Cardiac fibroblast (primary cell): ENCODE measurements at regions not wholly inside any gene's neighbourhood (a gene's known extent, or its start where the extent isn't known, plus 50 kb on each side); places are given as distances from the start of the nearest gene placed in this dataset.

Experiments used
- DNase-seq, 2 donors: peaks; one replicate each; pipeline versions ENCODE4 v3.0.0 to v3.0.0-alpha.2; 2010; ENCODE audit warnings: low read depth in 2 of 2
- H3K4me3 ChIP-seq, 2 donors: replicated peaks in 1 of 2; 1 replicate in 1 of 2; 2 replicates in 1 of 2; pipeline ENCODE4 v1.5.1; 2011; ENCODE audit warnings: low read depth in 2 of 2, low read length in 2 of 2, mild to moderate bottlenecking in 2 of 2, moderate library complexity in 1 of 2
- TF ChIP-seq, protein P1 (sequence below): IDR thresholded peaks from one replicate; pipeline ENCODE4 v1.5.1; 2011; ENCODE audit warnings: low read depth, mild to moderate bottlenecking, low read length, inconsistent platforms

DNA sequence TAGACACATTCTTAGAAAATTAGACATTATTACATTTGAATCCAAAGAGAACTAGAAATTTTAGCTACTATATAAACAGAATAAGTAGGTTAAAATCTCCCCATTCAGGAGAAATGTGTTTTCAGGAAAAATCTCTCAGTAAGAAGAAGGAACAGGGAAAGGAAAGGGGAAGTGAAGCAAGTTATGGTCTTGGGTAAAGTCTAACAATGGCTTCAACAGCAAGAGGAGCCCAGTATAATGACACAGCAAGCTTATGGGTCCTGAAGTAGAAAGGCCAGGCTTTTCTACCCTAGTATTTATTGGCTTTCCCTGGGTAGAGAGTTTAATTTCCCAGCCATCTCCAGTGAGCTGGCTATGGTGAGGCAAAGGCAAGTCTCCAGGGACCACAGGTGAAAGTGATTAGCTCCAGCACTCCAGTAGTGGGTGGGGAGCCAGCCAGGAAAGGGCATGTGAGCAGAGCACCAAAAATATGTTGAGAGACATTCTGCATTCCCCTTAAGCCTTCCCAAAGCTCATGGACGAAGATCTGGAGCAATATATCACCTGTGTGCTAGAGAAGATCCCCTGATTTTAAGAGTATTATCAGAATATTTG lies 981.7 kb downstream of the NR2F1-AS1 start:
- DNase-seq = no peak
- H3K4me3 ChIP-seq = no peak overlapping the region
- TF ChIP-seq, protein P1, sequence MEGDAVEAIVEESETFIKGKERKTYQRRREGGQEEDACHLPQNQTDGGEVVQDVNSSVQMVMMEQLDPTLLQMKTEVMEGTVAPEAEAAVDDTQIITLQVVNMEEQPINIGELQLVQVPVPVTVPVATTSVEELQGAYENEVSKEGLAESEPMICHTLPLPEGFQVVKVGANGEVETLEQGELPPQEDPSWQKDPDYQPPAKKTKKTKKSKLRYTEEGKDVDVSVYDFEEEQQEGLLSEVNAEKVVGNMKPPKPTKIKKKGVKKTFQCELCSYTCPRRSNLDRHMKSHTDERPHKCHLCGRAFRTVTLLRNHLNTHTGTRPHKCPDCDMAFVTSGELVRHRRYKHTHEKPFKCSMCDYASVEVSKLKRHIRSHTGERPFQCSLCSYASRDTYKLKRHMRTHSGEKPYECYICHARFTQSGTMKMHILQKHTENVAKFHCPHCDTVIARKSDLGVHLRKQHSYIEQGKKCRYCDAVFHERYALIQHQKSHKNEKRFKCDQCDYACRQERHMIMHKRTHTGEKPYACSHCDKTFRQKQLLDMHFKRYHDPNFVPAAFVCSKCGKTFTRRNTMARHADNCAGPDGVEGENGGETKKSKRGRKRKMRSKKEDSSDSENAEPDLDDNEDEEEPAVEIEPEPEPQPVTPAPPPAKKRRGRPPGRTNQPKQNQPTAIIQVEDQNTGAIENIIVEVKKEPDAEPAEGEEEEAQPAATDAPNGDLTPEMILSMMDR = no peak

DNA sequence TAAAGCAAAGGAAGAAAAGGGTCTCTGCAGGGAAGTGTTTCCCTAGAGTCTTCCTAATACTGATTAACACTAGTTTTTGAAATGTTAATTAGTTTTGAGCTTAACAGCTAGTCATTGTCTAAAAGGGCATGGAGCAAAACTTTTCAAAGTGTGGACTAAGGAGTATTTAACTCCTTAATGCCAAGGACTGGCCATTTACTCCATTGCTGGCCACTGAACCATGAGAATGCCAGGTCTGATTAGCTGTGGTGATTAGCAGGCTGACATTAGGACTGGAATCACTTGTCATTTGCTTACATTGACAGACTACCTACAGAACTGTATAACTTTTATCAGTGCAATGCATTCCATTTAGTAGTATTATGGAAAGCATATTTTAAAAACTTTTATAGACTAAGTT lies 987.0 kb downstream of the NR2F1-AS1 start:
- H3K4me3 ChIP-seq = no peak overlapping the region
- no peak for DNase-seq

DNA sequence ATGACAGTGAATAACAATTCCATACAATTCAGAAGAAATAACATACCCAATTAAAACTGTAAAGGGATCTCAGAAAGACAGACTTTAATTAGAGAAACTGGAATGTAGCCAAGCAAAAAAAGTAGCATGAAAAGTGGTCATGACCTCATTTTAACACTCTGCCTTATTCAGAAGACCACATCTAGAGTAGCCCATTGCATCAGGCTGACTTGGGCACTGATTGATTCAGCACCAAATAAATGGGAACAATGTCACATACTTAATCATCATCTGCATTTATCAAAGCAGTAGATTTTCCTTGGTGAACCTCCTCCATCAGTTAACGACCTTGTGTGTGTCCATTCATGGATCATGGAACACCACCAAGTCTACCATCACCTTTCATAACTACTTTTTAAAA lies 992.1 kb downstream of the NR2F1-AS1 start:
- H3K4me3 ChIP-seq = no peak overlapping the region
- DNase-seq = no peak
- TF ChIP-seq, protein P1 = no peak

More for the DNA sequence above, 987.0 kb downstream of the NR2F1-AS1 start:
- TF ChIP-seq, protein P1 = no peak

DNA sequence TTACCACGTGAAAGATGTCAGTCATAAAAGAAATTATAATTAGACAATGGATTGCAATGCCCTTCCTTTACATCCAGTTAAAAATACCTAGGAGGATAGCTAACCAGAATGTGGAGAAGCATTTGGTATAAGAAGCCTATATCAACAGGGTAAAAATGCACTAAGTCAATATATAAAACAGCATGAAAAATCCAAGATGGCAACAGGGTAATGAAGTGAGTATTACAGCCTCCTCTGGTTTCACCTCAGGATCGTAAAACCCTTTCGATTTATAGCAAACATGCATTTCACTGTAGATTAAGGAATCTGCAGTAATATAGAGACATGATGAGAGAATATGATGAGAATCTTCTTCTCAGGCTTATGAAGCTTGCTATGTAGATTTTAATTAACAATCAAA lies 999.3 kb downstream of the NR2F1-AS1 start:
- TF ChIP-seq, protein P1 = no peak
- H3K4me3 ChIP-seq = no peak overlapping the region
- no peak for DNase-seq

DNA sequence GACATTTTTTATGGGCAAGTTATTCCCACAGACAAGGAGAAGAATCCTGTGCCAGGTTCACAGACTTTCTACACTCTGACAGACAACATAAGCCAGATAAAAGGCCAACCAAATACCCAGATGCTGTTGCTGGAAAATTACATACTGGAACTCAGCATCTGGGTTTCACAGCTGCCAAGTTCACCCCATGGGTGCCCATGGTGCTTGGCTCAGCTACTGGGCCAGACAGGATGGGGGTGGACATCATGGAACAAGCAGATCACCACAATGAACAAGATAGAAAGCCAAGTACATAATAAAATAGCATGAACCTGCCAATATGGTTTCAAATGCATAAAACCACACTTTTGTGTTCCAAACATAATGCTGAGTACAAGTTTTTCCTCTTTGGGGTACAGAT lies 999.8 kb downstream of the NR2F1-AS1 start:
- H3K4me3 ChIP-seq = no peak overlapping the region
- TF ChIP-seq, protein P1 = no peak

DNA sequence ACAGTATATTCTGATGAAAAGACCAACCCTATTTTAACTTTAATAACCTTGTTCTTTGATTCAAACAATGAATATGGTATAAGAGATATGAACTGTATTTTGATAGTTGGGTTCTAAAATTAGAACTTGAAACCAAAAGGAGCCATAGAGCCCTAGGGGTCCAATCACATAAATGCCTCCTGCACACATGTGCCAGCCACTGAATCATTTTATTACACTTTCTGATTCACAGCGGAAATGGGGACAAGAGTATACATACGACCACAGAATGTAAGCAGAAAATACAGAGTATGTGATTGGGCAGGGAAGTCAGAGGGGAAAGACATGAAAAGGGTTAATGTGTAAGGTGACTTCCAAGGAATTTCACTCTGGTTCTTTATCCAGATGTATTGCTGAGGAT lies 1000.2 kb downstream of the NR2F1-AS1 start:
- DNase-seq = no peak
- TF ChIP-seq, protein P1 = no peak
- H3K4me3 ChIP-seq = no peak overlapping the region

More for the DNA sequence above, 999.8 kb downstream of the NR2F1-AS1 start:
- DNase-seq = peak in 1 of 2 donors; percentile 3

DNA sequence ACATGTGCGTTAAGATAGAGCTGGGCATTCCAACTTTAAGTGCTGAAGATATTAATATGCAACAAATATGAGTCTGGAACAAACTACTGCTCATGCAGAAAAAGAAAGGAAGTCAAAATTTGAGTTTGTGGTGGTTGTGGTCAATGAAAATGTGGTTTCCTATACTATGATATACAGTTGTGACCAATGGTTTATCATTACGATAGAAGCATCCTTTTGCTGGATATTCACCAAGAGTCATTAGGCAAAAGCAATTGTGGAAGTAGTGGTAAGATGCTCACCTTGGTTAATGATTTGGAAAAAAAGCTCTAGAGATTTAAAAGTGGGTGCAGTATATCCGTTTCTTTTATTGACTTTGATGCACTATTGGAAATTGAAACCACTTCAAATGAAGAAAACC lies 1007.0 kb downstream of the NR2F1-AS1 start:
- no peak overlapping the region for H3K4me3 ChIP-seq
- no peak for DNase-seq
- TF ChIP-seq, protein P1 = no peak
